ENCODE measurements at regions not wholly inside any gene's neighbourhood (a gene's known extent, or its start where the extent isn't known, plus 50 kb on each side); places are given as distances from the start of the nearest gene placed in this dataset.
"Not testable (repeated sequence)": the region's sequence is repeated elsewhere in the genome, so short reads cannot be mapped to it uniquely, and the experiment has no call there.

- DNase-seq = no peak
These were observed 115.7 kb downstream of the MYCN start for GRCh38 chr2:16055848-16056580.

- no peak for DNase-seq
These were observed 113.3 kb downstream of the MYCN start for GRCh38 chr2:16053437-16054257.

GRCh38 chr2:16052571-16053052 is 112.3 kb downstream of the MYCN start:
- not testable (repeated sequence) for DNase-seq

GRCh38 chr2:16051841-16052564 is 111.7 kb downstream of the MYCN start:
- no peak for DNase-seq

- no peak for DNase-seq
These were observed 110.6 kb downstream of the MYCN start for GRCh38 chr2:16050908-16051489.

GRCh38 chr2:16050261-16050907 is 110.0 kb downstream of the MYCN start:
- DNase-seq = no peak

GRCh38 chr2:16049406-16049805 is 109.1 kb downstream of the MYCN start:
- DNase-seq = no peak

GRCh38 chr2:16048466-16048865 is 108.1 kb downstream of the MYCN start:
- no peak for DNase-seq

GRCh38 chr2:16047701-16048100 is 107.4 kb downstream of the MYCN start:
- no peak for DNase-seq

GRCh38 chr2:16046649-16047048 is 106.3 kb downstream of the MYCN start:
- DNase-seq = no peak

- no peak for DNase-seq
These were observed 105.5 kb downstream of the MYCN start for GRCh38 chr2:16045653-16046352.

- DNase-seq = no peak
These were observed 104.7 kb downstream of the MYCN start for GRCh38 chr2:16044946-16045456.

GRCh38 chr2:16043627-16044026 is 103.3 kb downstream of the MYCN start:
- DNase-seq = no peak

GRCh38 chr2:16043192-16043591 is 102.8 kb downstream of the MYCN start:
- DNase-seq = no peak

GRCh38 chr2:16042201-16042700 is 101.9 kb downstream of the MYCN start:
- no peak for DNase-seq

GRCh38 chr2:16040271-16041010 is 100.1 kb downstream of the MYCN start:
- no peak for DNase-seq

GRCh38 chr2:16039823-16040222 is 99.5 kb downstream of the MYCN start:
- no peak for DNase-seq

GRCh38 chr2:16039055-16039454 is 98.7 kb downstream of the MYCN start:
- DNase-seq = no peak

- no peak for DNase-seq
These were observed 98.3 kb downstream of the MYCN start for GRCh38 chr2:16038621-16039020.

GRCh38 chr2:16037808-16038457 is 97.6 kb downstream of the MYCN start:
- no peak for DNase-seq

Data from activated CD4-positive, alpha-beta T cell treated with anti-CD3 and anti-CD28 coated beads, Interleukin-2, amount 50 U/mL, for 4 hours (primary cell).